ENCODE measurements at regions not wholly inside any gene's neighbourhood (a gene's known extent, or its start where the extent isn't known, plus 50 kb on each side); places are given as distances from the start of the nearest gene placed in this dataset.
A peak's percentile ranks its signal among the peaks of the same experiment; 100 is the strongest.

GRCh38 chr3:147257944-147258343, 148.4 kb downstream of the ZIC4 start (continued):
- TF ChIP-seq, protein P1, sequence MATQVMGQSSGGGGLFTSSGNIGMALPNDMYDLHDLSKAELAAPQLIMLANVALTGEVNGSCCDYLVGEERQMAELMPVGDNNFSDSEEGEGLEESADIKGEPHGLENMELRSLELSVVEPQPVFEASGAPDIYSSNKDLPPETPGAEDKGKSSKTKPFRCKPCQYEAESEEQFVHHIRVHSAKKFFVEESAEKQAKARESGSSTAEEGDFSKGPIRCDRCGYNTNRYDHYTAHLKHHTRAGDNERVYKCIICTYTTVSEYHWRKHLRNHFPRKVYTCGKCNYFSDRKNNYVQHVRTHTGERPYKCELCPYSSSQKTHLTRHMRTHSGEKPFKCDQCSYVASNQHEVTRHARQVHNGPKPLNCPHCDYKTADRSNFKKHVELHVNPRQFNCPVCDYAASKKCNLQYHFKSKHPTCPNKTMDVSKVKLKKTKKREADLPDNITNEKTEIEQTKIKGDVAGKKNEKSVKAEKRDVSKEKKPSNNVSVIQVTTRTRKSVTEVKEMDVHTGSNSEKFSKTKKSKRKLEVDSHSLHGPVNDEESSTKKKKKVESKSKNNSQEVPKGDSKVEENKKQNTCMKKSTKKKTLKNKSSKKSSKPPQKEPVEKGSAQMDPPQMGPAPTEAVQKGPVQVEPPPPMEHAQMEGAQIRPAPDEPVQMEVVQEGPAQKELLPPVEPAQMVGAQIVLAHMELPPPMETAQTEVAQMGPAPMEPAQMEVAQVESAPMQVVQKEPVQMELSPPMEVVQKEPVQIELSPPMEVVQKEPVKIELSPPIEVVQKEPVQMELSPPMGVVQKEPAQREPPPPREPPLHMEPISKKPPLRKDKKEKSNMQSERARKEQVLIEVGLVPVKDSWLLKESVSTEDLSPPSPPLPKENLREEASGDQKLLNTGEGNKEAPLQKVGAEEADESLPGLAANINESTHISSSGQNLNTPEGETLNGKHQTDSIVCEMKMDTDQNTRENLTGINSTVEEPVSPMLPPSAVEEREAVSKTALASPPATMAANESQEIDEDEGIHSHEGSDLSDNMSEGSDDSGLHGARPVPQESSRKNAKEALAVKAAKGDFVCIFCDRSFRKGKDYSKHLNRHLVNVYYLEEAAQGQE (IDR thresholded peaks at IDR 0.05; ENCODE audit: unreplicated experiment), result no peak
- TF ChIP-seq ZNF331 (CRISPR knock-in tag; IDR thresholded peaks at IDR 0.05; ENCODE audit: low read depth) (no peak), JUNB (IDR thresholded peaks at IDR 0.05; ENCODE audit: unreplicated experiment) (no peak), EZH2 (IDR thresholded peaks at IDR 0.05; ENCODE audit: low read depth, unreplicated experiment) (no peak)

DNA sequence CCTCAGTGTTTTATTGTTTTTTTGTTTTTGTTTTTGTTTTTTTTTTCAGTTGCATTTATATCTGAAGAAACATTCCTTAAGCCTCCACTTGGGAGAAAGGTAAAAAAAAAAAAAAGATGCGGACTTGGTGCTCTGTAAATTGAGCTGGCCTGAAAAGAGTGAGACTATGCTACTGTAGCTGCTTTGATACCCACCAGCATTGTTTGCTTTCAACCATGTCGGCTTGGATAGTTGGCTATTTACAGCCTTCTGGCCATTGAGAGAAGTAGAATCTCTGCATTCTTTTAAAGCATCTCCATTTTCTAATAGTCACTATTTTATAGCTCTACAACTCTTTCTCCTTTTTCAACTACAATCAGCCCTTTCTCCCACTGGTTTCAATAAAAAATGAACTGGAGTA, 149.6 kb downstream of the ZIC4 start:
- Histone ChIP-seq H3K9me2 (ENCODE audit: insufficient read depth) (no peaks in the 10 kb centered on the region), H3K27me3 (ENCODE audit: insufficient read depth) (no peaks in the 10 kb centered on the region), H3K4me3 (no peak overlapping the region), H3F3A (replicated peaks; ENCODE audit: low read depth) (no peaks in the 10 kb centered on the region), H3K27ac (ENCODE audit: low read depth) (no peak overlapping the region), H3K36me3 (ENCODE audit: insufficient read depth) (no peaks in the 10 kb centered on the region), H2AFZ (no peak overlapping the region), H3K4me1 (ENCODE audit: insufficient read depth) (no peaks in the 10 kb centered on the region), H4K20me1 (replicated peaks; ENCODE audit: insufficient read depth) (no peaks in the 10 kb centered on the region), H3K4me2 (no peak overlapping the region), H3K79me2 (replicated peaks; ENCODE audit: insufficient read depth) (no peaks in the 10 kb centered on the region)
- Mint-ChIP-seq H3K9me3 (no peaks in the 10 kb centered on the region), H3K27ac (no peak overlapping the region), H3K27me3 (ENCODE audit: insufficient read depth, low read depth, poor library complexity) (no peaks in the 10 kb centered on the region), H3K36me3 (ENCODE audit: low read depth) (no peaks in the 10 kb centered on the region), H3K4me1 (no peaks in the 10 kb centered on the region), H3K4me3 (no peak overlapping the region)
- peak; percentile 23 for DNase-seq (ENCODE audit: low spot score)
- ATAC-seq, result peak; percentile 78
- TF ChIP-seq JUNB (IDR thresholded peaks at IDR 0.05; ENCODE audit: unreplicated experiment) (no peak), ETS1 (IDR thresholded peaks at IDR 0.05) (no peak), ZNF331 (CRISPR knock-in tag; IDR thresholded peaks at IDR 0.05; ENCODE audit: low read depth) (no peak), ZNF462 (CRISPR knock-in tag; IDR thresholded peaks at IDR 0.05) (no peak), STAT1 (IDR thresholded peaks at IDR 0.05; ENCODE audit: unreplicated experiment) (no peak), EZH2phosphoT487 (IDR thresholded peaks at IDR 0.05; ENCODE audit: unreplicated experiment) (no peak)
- TF ChIP-seq, protein P1 (IDR thresholded peaks at IDR 0.05; ENCODE audit: unreplicated experiment), result no peak
